Activated CD4-positive, alpha-beta memory T cell treated with anti-CD3 and anti-CD28 coated beads, Interleukin-2, amount 10 ng/mL, durations not matched to agents 7 days and 5 days (primary cell): ENCODE measurements at regions not wholly inside any gene's neighbourhood (a gene's known extent, or its start where the extent isn't known, plus 50 kb on each side); places are given as distances from the start of the nearest gene placed in this dataset.
"Not testable (repeated sequence)": the region's sequence is repeated elsewhere in the genome, so short reads cannot be mapped to it uniquely, and the experiment has no call there.

Experiments
- CTCF ChIA-PET: fragments of 350-600 bp; sonication (Branson Sonifier 250); formaldehyde crosslinking; loops from one replicate; lab custom pipeline; 2021; ENCODE audit warnings: antibody characterized with exemption, inconsistent platforms; lab: Charles Lee
- POLR2A ChIA-PET: fragments of 350-600 bp; sonication (Branson Sonifier 250); formaldehyde crosslinking; loops from one replicate; lab custom pipeline; 2021; ENCODE audit warnings: antibody characterized with exemption; lab: Charles Lee
- DNase-seq: peaks from one replicate; pipeline ENCODE4 v3.0.0-alpha.2; 2020
- H3K27ac Mint-ChIP-seq: one replicate; pipeline ENCODE4 v1.8.0; 2021; ENCODE audit warnings: mild to moderate bottlenecking, mixed read lengths
- H3K27me3 Mint-ChIP-seq: one replicate; pipeline ENCODE4 v1.8.0; 2021; ENCODE audit warnings: mixed read lengths
- H3K36me3 Mint-ChIP-seq: one replicate; pipeline ENCODE4 v1.8.0; 2021; ENCODE audit warnings: low read depth, mixed read lengths
- H3K4me1 Mint-ChIP-seq: one replicate; pipeline ENCODE4 v1.8.0; 2021; ENCODE audit warnings: mixed read lengths
- H3K4me3 Mint-ChIP-seq: one replicate; pipeline ENCODE4 v1.8.0; 2021; ENCODE audit warnings: mild to moderate bottlenecking, mixed read lengths
- H3K9me3 Mint-ChIP-seq: one replicate; pipeline ENCODE4 v1.8.0; 2021; ENCODE audit warnings: mixed read lengths

GRCh38 chr4:72665171-72665968 lies 96.3 kb upstream of the ADAMTS3 start:
- no peak for DNase-seq
- H3K27me3 Mint-ChIP-seq = no peaks in the 10 kb centered on the region

GRCh38 chr4:72663828-72664227 lies 94.8 kb upstream of the ADAMTS3 start:
- no peak for DNase-seq
- no peak overlapping the region for H3K27ac Mint-ChIP-seq
- H3K27me3 Mint-ChIP-seq = no peaks in the 10 kb centered on the region
- no peaks in the 10 kb centered on the region for H3K36me3 Mint-ChIP-seq
- CTCF ChIA-PET = no interaction called here
- POLR2A ChIA-PET = no interaction called here
- no peak overlapping the region for H3K4me3 Mint-ChIP-seq
- no peaks in the 10 kb centered on the region for H3K4me1 Mint-ChIP-seq
- H3K9me3 Mint-ChIP-seq = no peaks in the 10 kb centered on the region

More at GRCh38 chr4:72665171-72665968, 96.3 kb upstream of the ADAMTS3 start:
- Mint-ChIP-seq H3K4me3 (no peak overlapping the region), H3K9me3 (no peaks in the 10 kb centered on the region), H3K36me3 (no peaks in the 10 kb centered on the region), H3K4me1 (no peaks in the 10 kb centered on the region), H3K27ac (no peak overlapping the region)
- POLR2A ChIA-PET = no interaction called here
- CTCF ChIA-PET = no interaction called here

DNA sequence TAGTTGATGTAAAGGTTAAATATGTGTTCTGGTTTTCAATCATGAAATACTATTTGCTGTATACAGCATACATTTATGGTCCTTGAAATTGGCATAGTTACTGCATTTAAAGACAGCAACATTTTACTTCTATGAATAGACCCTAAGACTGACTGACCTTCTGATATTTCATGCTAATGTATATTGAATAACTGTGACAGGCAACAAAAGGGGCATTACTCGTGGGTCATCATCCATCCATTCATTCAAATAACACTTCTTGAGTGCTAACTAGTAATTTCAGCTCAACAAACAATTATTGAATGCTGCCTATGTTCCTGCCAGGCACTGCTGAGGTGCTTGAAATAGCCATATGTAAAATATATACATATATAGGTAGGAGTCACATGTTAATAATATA lies 92.8 kb upstream of the ADAMTS3 start:
- Mint-ChIP-seq H3K4me3 (no peak overlapping the region), H3K27me3 (no peaks in the 10 kb centered on the region), H3K4me1 (no peaks in the 10 kb centered on the region), H3K36me3 (no peaks in the 10 kb centered on the region), H3K27ac (no peak overlapping the region), H3K9me3 (no peaks in the 10 kb centered on the region)
- CTCF ChIA-PET = no interaction called here
- POLR2A ChIA-PET = no interaction called here
- DNase-seq = no peak

DNA sequence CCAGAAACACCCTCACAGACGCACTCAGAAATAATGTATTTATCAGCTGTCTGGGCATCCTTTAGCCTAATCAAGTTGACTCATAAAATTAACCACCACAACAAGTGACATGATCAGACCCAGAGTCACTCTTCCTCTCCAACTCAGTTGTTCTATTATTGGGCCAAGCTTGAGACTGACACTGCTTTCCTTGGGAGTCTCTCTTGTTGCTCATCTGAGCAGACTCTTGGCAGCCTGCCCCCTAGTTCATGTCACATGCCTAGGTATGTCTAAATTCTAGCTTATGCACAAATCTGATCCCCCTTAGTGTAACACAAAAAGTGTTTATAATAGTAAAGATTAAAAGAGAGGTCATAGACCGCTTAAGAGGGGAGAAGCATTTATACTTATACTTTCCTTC lies 72.6 kb upstream of the ADAMTS3 start:
- H3K27me3 Mint-ChIP-seq = no peaks in the 10 kb centered on the region
- ChIA-PET CTCF (interaction anchor here (0.6 kb wide), 1 partner anchor 131 kb away, joined by 4 read pairs; no protein-coding TSS in a partner anchor), POLR2A (no interaction called here)
- DNase-seq = no peak
- no peaks in the 10 kb centered on the region for H3K9me3 Mint-ChIP-seq
- H3K4me3 Mint-ChIP-seq = no peak overlapping the region
- no peaks in the 10 kb centered on the region for H3K4me1 Mint-ChIP-seq
- no peak overlapping the region for H3K27ac Mint-ChIP-seq
- no peaks in the 10 kb centered on the region for H3K36me3 Mint-ChIP-seq

DNA sequence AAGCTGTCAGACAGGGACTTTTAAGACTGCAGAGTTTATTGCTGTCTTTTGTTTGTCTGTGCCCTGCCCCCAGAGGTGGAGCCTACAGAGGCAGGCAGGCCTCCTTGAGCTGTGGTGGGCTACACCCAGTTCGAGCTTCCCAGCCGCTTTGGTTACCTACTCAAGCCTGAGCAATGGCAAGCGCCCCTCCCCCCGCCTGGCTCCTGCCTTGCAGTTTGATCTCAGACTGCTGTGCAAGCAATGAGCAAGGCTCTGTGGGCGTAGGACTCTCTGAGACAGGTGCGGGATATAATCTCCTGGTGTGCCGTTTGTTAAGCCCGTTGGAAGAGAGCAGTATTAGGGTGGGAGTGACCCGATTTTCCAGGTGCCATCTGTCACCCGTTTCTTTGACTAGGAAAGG lies 67.8 kb upstream of the ADAMTS3 start:
- H3K9me3 Mint-ChIP-seq, H3K27ac Mint-ChIP-seq, POLR2A ChIA-PET, H3K27me3 Mint-ChIP-seq, H3K4me1 Mint-ChIP-seq, H3K4me3 Mint-ChIP-seq, H3K36me3 Mint-ChIP-seq, DNase-seq, CTCF ChIA-PET: not testable (repeated sequence)

- H3K27ac Mint-ChIP-seq, H3K4me3 Mint-ChIP-seq, H3K9me3 Mint-ChIP-seq, POLR2A ChIA-PET, DNase-seq, CTCF ChIA-PET, H3K4me1 Mint-ChIP-seq, H3K27me3 Mint-ChIP-seq, H3K36me3 Mint-ChIP-seq: not testable (repeated sequence)
Measured at GRCh38 chr4:72635931-72636330, 66.9 kb upstream of the ADAMTS3 start.

DNA sequence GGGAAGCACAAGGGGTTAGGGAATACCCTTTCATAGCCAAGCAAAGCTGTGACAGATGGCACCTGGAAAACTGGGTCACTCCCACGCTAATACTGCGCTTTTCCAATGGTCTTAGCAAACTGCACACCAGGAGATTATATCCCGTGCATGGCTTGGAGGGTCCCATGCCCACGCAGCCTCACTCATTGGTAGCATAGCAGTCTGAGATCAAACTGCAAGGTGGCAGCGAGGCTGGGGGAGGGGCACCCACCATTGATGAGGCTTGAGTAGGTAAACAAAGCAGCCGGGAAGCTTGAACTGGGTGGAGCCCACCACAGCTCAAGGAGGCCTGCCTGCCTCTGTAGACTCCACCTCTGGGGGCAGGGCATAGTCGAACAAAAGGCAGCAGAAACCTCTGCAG lies 63.2 kb upstream of the ADAMTS3 start:
- POLR2A ChIA-PET, DNase-seq, H3K36me3 Mint-ChIP-seq, H3K4me3 Mint-ChIP-seq, H3K4me1 Mint-ChIP-seq, H3K27me3 Mint-ChIP-seq, H3K9me3 Mint-ChIP-seq, H3K27ac Mint-ChIP-seq, CTCF ChIA-PET: not testable (repeated sequence)

- Mint-ChIP-seq H3K27ac (no peak overlapping the region), H3K36me3 (no peaks in the 10 kb centered on the region), H3K9me3 (no peaks in the 10 kb centered on the region), H3K4me1 (no peaks in the 10 kb centered on the region), H3K27me3 (no peaks in the 10 kb centered on the region), H3K4me3 (no peak overlapping the region)
- CTCF ChIA-PET = no interaction called here
- no peak for DNase-seq
- POLR2A ChIA-PET = no interaction called here
Measured at GRCh38 chr4:72631296-72631695, 62.3 kb upstream of the ADAMTS3 start.

GRCh38 chr4:72629540-72629939 lies 60.5 kb upstream of the ADAMTS3 start:
- Mint-ChIP-seq H3K9me3 (no peaks in the 10 kb centered on the region), H3K4me3 (no peak overlapping the region), H3K27ac (no peak overlapping the region), H3K36me3 (no peaks in the 10 kb centered on the region), H3K27me3 (no peaks in the 10 kb centered on the region), H3K4me1 (no peaks in the 10 kb centered on the region)
- ChIA-PET POLR2A (no interaction called here), CTCF (no interaction called here)
- DNase-seq = no peak

DNA sequence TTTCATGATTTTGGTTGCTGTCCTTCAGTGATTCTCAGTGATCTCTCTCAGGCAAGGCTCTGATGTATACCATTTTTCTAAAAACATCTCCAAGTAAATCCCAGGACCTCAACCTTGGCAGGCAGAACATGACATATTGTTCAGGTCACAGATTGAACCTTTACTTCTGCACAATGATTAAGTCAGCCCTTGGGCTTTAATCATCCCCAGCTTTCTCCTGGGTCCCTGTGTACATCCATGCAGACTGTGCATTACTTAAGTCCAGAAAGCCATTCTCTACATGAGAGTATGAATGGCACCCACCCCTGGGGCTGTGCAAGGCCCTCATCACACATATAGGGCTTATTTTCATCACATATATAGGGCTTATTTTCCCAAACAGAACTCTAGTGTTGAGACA lies 58.7 kb upstream of the ADAMTS3 start:
- ChIA-PET POLR2A (no interaction called here), CTCF (no interaction called here)

More for the DNA sequence above, 58.7 kb upstream of the ADAMTS3 start:
- Mint-ChIP-seq H3K9me3 (no peaks in the 10 kb centered on the region), H3K4me3 (no peak overlapping the region), H3K36me3 (no peaks in the 10 kb centered on the region), H3K27ac (no peak overlapping the region), H3K27me3 (no peaks in the 10 kb centered on the region), H3K4me1 (no peaks in the 10 kb centered on the region)
- no peak for DNase-seq
